Nephron progenitor cell (in vitro differentiated cells): ENCODE measurements at regions not wholly inside any gene's neighbourhood (a gene's known extent, or its start where the extent isn't known, plus 50 kb on each side); places are given as distances from the start of the nearest gene placed in this dataset.

Experiments used
- DNase-seq: peaks from one replicate; pipeline ENCODE4 v3.0.0; 2021
- H3K27ac Mint-ChIP-seq: 2 replicates; pipeline ENCODE4 v1.8.0; 2021; ENCODE audit warnings: mild to moderate bottlenecking, moderate library complexity, mixed read lengths
- H3K27me3 Mint-ChIP-seq: 2 replicates; pipeline ENCODE4 v1.8.0; 2021; ENCODE audit warnings: mild to moderate bottlenecking, low read depth, mixed read lengths; ENCODE audit not compliant: poor library complexity
- H3K36me3 Mint-ChIP-seq: 2 replicates; pipeline ENCODE4 v1.8.0; 2021; ENCODE audit warnings: low read depth, mixed read lengths
- H3K4me1 Mint-ChIP-seq: 2 replicates; pipeline ENCODE4 v1.8.0; 2021; ENCODE audit warnings: mixed read lengths
- H3K4me3 Mint-ChIP-seq: 2 replicates; pipeline ENCODE4 v1.8.0; 2021; ENCODE audit warnings: mild to moderate bottlenecking, moderate library complexity, mixed read lengths
- H3K9me3 Mint-ChIP-seq: 2 replicates; pipeline ENCODE4 v1.8.0; 2021; ENCODE audit warnings: mild to moderate bottlenecking, moderate library complexity, mixed read lengths
- TF ChIP-seq, protein P1 (sequence below): fragments of 200-600 bp; sonication (generic); IDR thresholded peaks from 2 replicates; pipeline ENCODE4 v1.5.0; 2021; ENCODE audit warnings: antibody characterized with exemption

DNA sequence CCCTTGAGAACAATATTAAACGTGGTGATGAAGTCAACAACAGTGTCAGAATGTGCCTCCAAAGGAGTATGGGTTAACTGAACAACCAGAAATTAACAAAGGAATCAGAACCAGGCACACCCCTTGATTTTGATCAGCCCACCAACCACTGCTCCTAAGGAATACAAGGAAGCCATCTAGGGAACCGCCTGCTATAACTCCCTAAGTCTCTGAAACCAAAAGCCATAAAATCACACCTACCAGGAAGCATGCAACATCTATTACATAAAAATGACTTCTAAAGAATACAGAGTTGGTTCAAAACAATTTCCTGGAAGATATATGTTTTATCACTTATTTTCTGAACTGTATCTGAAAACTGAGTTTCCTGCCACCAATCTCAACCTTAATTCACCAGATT lies 360.0 kb downstream of the EPHA4 start:
- Mint-ChIP-seq H3K9me3 (no peaks in the 10 kb centered on the region), H3K27me3 (peaks cover 14% of the 10 kb centered on the region), H3K27ac (no peak overlapping the region), H3K36me3 (no peaks in the 10 kb centered on the region), H3K4me3 (no peak overlapping the region), H3K4me1 (peaks cover 13% of the 10 kb centered on the region)
- TF ChIP-seq, protein P1, sequence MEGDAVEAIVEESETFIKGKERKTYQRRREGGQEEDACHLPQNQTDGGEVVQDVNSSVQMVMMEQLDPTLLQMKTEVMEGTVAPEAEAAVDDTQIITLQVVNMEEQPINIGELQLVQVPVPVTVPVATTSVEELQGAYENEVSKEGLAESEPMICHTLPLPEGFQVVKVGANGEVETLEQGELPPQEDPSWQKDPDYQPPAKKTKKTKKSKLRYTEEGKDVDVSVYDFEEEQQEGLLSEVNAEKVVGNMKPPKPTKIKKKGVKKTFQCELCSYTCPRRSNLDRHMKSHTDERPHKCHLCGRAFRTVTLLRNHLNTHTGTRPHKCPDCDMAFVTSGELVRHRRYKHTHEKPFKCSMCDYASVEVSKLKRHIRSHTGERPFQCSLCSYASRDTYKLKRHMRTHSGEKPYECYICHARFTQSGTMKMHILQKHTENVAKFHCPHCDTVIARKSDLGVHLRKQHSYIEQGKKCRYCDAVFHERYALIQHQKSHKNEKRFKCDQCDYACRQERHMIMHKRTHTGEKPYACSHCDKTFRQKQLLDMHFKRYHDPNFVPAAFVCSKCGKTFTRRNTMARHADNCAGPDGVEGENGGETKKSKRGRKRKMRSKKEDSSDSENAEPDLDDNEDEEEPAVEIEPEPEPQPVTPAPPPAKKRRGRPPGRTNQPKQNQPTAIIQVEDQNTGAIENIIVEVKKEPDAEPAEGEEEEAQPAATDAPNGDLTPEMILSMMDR, result no peak
- DNase-seq, result no peak

GRCh38 chr2:221215487-221215886 lies 356.6 kb downstream of the EPHA4 start:
- H3K4me3 Mint-ChIP-seq, result no peak overlapping the region
- no peaks in the 10 kb centered on the region for H3K36me3 Mint-ChIP-seq

GRCh38 chr2:221216636-221217035 lies 355.5 kb downstream of the EPHA4 start:
- H3K9me3 Mint-ChIP-seq, result no peaks in the 10 kb centered on the region
- no peaks in the 10 kb centered on the region for H3K36me3 Mint-ChIP-seq
- H3K27ac Mint-ChIP-seq, result no peak overlapping the region
- DNase-seq, result no peak
- peaks cover 13% of the 10 kb centered on the region for H3K4me1 Mint-ChIP-seq
- H3K27me3 Mint-ChIP-seq, result peaks cover 7% of the 10 kb centered on the region
- TF ChIP-seq, protein P1, result no peak
- no peak overlapping the region for H3K4me3 Mint-ChIP-seq

More at GRCh38 chr2:221215487-221215886, 356.6 kb downstream of the EPHA4 start:
- Mint-ChIP-seq H3K9me3 (no peaks in the 10 kb centered on the region), H3K27ac (no peak overlapping the region), H3K27me3 (peaks cover 7% of the 10 kb centered on the region), H3K4me1 (peaks cover 13% of the 10 kb centered on the region)
- TF ChIP-seq, protein P1, result no peak
- DNase-seq, result no peak

DNA sequence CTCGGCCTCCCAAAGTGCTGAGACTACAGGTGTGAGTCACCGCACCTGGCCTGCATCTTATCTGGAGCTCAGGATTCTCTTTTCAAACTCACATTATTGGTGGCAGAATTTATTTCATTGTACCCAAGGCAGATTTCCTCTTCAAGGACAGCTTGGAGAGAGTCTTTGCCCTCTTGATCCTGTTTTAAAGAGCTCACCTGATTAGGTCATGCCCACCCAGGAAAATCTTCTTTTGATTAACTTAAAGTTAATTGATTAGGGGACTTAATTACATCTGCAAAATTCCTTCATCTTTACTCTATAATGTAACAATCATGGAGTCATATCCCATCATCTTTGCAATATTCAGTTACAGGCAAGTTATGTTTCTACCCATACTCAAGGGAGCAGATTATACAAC lies 346.4 kb downstream of the EPHA4 start:
- Mint-ChIP-seq H3K27ac (no peak overlapping the region), H3K4me3 (no peak overlapping the region), H3K27me3 (no peaks in the 10 kb centered on the region), H3K4me1 (no peaks in the 10 kb centered on the region), H3K9me3 (no peaks in the 10 kb centered on the region), H3K36me3 (no peaks in the 10 kb centered on the region)
- TF ChIP-seq, protein P1, result no peak
- DNase-seq, result no peak

GRCh38 chr2:221228214-221228769 lies 343.8 kb downstream of the EPHA4 start:
- Mint-ChIP-seq H3K36me3 (no peaks in the 10 kb centered on the region), H3K4me1 (no peaks in the 10 kb centered on the region), H3K4me3 (no peak overlapping the region), H3K27ac (no peak overlapping the region), H3K9me3 (no peaks in the 10 kb centered on the region), H3K27me3 (no peaks in the 10 kb centered on the region)
- no peak for DNase-seq
- TF ChIP-seq, protein P1, result no peak

DNA sequence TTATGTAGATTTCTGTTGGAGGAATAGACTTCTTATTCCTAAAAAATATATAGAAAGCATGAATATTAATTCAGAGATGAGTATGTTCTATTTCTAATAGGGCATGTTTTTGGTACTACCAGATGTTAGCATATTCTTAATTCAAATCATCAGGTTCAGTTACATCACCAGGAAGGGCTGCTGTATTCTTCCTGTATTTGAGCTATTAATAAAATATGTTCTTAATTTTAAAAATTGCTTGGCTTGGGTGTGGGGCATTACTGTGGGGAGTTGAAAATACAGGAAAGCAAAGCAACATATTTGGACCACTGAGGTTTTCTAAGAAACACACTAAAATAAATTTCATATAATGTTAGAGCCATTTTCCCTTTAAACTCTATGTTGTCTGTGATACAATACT lies 343.0 kb downstream of the EPHA4 start:
- Mint-ChIP-seq H3K4me1 (no peaks in the 10 kb centered on the region), H3K9me3 (peaks cover 5% of the 10 kb centered on the region), H3K4me3 (no peak overlapping the region), H3K27me3 (no peaks in the 10 kb centered on the region), H3K36me3 (no peaks in the 10 kb centered on the region), H3K27ac (no peak overlapping the region)
- no peak for DNase-seq
- TF ChIP-seq, protein P1, result no peak
